ENCODE measurements at regions not wholly inside any gene's neighbourhood (a gene's known extent, or its start where the extent isn't known, plus 50 kb on each side); places are given as distances from the start of the nearest gene placed in this dataset.

DNA sequence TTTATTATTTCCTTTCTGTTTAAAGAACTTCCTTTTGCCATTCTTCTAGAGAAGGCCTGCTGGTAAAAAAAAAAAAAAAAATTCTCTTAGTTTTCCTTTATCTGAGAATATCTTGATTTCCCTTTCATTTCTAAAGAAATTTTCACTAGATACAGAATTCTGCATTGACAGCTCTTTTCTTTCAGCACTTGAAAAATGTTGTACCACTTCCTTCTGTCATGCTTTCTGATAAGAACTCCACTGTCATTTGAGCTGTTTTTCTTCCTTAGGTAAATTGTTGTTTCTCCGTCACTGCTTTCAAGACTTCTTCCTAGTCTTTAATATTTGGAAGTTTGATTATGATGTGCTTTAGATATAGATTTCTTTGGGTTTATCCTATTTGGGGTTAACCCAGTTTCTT is 113.6 kb upstream of the BTG1 start:
- TF ChIP-seq, protein P1, sequence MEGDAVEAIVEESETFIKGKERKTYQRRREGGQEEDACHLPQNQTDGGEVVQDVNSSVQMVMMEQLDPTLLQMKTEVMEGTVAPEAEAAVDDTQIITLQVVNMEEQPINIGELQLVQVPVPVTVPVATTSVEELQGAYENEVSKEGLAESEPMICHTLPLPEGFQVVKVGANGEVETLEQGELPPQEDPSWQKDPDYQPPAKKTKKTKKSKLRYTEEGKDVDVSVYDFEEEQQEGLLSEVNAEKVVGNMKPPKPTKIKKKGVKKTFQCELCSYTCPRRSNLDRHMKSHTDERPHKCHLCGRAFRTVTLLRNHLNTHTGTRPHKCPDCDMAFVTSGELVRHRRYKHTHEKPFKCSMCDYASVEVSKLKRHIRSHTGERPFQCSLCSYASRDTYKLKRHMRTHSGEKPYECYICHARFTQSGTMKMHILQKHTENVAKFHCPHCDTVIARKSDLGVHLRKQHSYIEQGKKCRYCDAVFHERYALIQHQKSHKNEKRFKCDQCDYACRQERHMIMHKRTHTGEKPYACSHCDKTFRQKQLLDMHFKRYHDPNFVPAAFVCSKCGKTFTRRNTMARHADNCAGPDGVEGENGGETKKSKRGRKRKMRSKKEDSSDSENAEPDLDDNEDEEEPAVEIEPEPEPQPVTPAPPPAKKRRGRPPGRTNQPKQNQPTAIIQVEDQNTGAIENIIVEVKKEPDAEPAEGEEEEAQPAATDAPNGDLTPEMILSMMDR (conservative IDR thresholded peaks at IDR 0.05; ENCODE audit: low read depth, low read length), result no peak
- no peak for TF ChIP-seq EZH2 (IDR thresholded peaks at IDR 0.05; ENCODE audit: borderline replicate concordance, low read depth, low read length, poor library complexity, severe bottlenecking)

All from A673 (cell line).